ENCODE measurements at regions not wholly inside any gene's neighbourhood (a gene's known extent, or its start where the extent isn't known, plus 50 kb on each side); places are given as distances from the start of the nearest gene placed in this dataset.

DNA sequence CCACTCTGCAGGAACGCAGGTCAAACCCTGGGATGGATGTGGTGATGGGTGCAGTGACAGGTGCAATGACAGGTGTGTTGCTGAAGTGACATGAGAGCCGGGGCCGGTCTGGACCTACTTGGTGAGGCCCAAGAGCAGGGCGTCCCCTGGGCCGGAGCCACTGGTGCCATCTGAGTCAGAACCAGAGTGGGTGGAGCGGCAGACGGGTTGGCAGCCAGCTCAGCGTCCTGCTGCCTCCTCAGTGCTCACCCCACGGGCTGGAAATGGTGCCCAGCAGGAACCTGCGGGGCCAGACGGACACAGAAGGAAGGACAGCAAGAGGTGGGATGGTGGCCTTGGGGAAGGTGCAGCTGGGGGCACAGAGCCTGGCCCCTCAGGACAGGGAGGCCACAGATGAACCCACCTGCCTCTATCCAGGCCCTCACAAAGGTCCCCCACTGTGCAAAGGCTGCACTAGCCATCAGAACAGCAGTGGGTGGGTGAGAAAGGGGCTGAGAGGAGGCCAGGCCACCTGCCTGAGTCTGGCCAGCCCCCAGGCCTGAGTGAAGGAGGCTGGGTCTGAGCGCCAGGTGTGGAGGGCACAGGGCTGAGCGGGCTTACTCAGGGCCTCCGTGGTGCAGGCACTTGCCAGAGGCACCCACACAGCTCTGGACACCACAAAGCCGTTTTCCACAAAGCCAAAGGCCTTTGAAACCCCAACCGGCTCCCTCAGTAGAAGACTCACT is 129.0 kb upstream of the PPP2R2D start:
- no peak for DNase-seq (ENCODE audit: low read depth in 2 of 2)

DNA sequence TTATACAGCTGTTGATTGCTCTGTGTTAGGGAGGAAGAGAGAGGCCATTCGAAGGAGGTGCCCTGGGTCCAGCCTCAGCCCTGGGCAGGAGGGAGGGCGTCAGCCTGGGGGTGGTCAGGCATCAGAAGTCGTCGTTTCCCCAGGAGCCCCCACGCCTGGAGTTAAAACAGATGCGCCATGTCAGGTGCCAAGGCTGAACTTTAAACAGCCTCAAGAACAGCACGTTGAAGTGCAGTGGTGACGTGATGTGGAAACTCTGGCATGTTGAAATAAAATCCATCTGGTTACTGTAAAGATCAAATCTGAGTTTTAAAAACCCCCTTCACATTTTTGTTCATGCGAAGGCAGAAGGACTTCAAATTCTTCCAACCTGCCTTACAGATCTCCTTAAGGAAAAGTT is 128.4 kb upstream of the PPP2R2D start:
- DNase-seq (ENCODE audit: low read depth in 2 of 2): no peak

DNA sequence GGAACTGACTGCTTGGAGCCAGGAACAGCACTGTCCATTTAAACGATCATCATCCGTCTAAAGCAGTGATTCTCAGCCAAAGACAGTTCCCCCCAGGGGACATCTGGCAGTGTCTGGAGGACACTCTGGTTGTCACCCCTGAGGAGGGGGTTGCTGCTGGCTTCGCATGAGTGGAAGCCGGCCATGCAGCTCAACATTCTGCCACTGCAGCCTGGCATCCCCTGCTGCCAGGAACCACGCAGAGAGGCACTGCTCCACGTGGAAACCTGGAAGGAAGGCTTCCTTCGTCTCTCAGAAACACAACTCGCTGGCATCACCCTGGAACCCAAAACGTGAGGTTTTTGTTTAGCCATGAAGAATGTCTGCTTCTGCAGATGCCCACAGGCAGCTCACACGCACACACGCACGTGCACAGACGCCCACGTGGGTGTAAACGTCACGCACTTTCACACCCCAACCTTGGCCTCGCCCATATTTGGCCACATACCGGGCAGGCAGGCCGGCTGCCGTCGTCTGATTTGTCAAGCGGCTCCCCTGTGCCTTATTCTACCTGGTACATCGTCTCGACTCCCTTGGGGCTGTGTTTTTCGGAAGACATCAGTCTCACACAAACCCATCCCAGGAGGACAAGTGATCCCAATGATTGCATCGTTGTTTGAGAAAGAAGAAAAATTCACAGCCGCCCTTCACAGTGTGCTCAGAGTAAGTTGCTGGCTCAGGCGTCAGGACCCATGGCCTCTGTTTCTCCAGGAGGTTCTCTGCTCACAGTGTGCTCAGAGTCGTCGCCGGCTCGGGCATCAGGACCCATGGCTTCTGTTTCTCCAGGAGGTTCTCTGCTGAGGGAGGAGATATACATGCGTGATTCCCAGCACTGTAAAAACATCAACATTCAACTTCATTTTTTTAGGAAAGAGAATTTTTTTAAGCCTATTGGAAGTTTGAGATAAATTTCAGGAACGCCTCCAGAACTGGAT is 127.2 kb upstream of the PPP2R2D start:
- no peak for DNase-seq (ENCODE audit: low read depth in 2 of 2)

DNA sequence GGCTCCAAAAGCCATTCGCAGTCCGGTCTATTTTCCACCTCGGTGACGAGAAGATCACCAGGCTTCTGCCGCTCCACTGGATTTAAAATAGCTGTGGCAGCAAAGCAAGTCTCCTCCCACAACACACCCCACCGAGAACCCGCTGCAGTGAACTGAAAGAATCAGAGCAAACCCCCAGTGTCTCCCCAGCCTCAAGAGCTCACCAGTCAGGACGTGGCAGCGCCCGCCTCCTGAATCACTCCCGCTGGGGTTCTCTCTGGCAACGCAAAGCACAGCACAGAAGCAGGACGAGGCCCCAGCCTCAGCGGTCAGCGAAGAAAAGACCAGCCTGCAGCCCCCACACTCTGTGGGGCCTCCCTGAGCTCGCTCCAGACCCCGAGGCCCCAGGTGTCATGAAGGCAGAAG is 126.1 kb upstream of the PPP2R2D start:
- DNase-seq (ENCODE audit: low read depth in 2 of 2): no peak

DNA sequence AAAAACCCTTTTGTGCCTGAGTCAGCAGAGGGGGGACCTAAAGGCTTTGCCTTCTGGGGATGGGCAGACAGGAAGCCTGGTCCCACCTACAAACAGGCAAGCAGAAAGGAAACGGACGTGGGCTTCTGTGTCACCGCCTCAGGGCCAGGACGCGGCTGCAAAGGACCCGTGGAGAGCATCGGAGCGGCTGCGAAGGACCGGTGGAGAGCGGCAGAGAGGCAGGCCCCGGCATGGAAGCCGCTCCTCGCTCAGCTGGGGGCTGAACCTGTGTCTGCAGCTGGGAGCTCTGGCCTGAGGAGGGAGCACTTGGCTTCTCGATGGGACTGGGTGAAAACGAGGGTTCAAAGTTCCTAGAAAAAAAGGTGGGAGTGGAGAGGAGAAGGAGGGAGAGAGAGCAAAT is 125.4 kb upstream of the PPP2R2D start:
- DNase-seq (ENCODE audit: low read depth in 2 of 2): no peak

DNA sequence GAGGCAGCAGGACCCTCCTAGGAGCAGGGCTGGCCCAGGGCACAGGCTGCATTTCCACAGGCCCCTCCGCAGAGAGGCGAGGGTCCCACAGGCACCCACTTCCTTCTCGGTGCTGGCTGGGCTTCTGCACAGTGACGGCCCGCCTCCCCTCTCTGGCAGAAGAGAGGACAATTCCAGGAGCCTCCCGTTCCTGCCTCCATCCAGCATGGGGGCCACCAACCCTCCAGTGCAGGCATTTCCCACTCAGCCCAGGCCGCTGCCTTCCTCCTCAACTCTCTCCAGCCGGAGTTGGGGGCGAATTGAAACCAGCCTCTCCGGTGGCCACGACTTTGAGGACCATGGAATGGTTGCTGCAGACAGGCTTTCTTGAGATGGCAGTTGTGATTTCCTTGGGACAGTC is 125.0 kb upstream of the PPP2R2D start:
- no peak for DNase-seq (ENCODE audit: low read depth in 2 of 2)

DNA sequence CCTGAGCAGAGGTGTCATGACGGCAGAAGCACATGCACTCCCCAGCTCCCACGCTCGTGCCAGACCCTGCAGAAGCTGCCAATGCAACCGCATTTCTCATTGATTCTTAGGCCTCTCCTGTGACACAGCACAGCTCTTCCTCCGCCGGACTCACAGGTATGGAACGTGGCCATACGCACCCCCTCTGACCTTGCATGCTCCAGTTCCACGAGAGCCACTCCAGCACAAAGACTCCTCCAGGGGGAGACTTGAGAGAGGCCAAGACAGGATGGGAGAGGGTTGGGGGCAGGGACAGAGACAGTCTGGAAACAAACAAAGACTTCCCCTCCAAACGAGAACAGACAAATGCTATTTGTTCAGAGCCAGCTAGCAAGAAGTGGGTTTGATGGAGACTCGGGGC is 124.3 kb upstream of the PPP2R2D start:
- DNase-seq (ENCODE audit: low read depth in 2 of 2): no peak

DNA sequence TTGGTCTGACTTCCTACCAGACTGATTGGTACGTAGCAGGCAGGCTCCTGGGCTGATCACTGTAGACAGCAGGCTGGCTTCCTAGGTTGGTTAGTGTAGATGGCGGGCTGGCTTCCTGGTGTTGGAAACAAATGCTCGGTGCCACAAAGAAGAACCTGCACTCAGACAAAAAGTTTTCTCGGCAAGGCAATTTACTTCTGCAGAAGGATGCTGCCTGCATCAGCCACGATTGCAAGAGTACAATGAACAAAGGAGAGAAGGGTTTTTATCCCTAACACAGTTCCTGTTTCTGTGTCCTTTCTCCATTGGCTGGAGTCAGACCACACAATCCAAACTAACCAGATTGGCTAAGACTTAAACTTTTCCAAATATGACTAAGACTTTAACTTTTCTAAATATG is 123.6 kb upstream of the PPP2R2D start:
- no peak for DNase-seq (ENCODE audit: low read depth in 2 of 2)

DNA sequence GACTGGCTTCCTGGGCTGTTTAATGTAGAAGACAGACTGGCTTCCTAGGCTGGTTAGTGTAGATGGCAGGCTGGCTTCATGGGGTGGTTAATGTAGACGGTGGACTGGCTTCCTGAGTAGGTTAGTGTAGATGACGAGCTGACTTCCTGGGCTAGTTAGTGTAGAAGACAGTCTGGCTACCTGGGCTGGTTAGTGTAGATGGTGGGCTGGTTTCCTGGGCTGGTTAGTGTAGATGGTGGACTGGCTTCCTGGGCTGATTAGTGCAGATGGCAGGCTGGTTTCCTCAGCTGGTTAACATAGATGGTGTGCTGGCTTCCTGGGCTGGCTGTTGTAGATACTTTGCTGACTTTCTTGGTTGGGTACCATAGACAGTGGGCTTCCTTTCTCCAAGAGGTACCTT is 122.9 kb upstream of the PPP2R2D start:
- DNase-seq (ENCODE audit: low read depth in 2 of 2): no peak

DNA sequence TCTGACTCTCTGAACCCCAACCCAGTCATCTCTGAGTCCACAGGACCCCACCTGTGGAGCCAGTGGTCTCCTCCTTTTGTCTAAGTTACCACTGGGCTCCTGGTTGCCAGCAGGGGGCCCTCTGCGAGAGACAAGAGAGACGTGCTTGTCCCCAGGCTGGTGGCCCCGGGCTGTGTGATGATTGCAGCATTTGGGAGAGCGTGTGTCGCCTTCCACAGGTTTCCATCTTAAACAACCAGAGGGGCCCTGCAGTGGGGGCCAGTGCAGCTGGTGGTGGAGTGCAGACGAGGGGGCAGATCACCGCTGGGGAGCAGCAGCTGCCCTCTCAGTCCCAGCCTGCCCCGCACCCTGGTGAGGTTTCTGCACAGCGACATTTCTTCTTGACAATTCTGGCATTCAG is 122.4 kb upstream of the PPP2R2D start:
- DNase-seq (ENCODE audit: low read depth in 2 of 2): no peak

DNA sequence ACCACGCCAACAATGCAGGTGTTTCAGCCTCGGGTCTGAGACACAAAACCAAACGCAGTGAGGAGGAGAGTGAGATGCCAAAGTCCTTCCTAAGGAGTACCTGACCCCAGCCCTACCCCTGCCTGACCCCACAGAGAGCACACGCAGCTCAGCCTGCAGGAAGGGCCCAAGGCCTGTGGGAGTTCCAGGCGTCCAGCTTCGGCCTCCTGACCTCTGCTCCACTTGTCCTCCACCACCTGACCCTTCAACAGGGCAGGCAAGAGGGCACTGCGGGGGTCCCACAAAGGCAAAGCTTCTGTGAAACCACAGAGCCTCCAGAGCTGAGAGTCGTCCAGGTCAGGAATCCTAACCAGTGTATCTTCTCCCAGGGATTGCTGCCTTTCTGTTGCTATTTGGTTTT is 122.0 kb upstream of the PPP2R2D start:
- DNase-seq (ENCODE audit: low read depth in 2 of 2): no peak

DNA sequence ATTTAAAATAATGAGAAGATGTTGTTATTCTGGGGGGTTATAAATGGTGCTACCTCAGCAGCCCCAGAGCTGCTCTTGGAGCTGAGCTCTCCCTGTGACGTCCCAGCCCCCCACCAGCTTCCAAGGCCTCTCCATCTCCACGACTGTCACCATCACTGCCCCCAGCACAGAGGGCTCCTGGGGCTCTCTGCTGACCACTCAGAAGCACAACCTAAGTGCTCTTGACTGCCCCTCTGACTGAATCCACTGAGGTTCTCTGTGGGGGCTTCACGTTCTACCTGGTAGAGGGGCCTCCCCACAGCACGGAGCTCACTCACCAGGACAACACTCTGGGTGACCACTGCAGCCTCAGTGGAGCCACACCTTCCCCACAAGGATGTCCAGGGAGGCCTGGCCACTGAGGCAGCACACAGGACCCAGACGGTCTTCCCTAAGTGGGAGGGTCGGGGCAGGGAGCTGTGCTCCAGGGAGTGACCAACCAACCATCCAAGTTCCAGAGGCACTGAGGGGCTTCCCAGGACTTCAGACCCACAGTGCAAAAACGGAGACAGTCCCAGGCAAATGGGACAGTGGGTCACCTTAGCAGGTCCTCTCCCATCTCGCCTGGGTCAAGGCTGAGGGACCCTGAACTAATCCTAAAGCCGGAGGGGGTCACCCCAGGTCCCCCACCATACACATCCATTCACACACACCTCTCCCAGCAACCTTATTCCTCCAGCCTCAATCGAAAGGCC is 121.0 kb upstream of the PPP2R2D start:
- no peak for DNase-seq (ENCODE audit: low read depth in 2 of 2)

DNA sequence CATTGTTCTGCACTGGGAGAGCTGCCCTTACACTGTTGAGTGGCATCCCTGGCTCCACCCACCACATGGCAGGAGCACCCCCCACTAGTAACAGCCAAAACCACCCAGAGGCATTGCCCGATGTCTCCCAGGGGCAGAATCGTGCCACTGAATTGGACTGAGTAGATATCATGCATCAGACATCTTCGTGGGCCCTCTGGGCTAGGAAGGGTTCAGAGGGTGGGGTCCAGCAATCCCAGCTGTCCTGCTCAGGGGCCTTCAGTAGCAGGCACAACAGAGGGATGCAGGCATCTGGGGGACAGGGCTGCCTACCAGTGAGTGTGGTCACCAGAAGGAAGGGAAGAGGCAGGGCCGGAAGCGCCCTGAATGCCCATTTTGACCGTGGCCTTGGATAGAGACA is 119.7 kb upstream of the PPP2R2D start:
- no peak for DNase-seq (ENCODE audit: low read depth in 2 of 2)

DNA sequence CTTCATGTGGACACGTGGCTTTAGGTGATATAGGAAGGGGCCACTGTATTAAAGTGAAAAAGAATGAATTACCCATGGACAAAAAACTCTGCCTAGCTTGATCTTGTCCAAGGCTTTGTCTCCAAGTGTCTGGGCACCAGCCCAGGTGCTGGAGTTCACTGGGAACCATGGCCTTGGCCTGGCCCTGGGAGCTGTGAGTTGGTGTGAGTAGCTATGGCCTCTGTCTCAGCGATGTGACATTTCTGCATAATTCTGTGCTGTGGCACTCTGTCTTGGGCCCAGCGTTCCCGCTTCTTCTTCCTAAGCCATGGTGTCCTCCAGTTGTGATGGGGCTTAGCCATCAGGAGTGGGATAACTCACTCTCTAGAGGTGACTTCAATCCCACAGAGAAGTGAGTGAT is 119.0 kb upstream of the PPP2R2D start:
- no peak for DNase-seq (ENCODE audit: low read depth in 2 of 2)

DNA sequence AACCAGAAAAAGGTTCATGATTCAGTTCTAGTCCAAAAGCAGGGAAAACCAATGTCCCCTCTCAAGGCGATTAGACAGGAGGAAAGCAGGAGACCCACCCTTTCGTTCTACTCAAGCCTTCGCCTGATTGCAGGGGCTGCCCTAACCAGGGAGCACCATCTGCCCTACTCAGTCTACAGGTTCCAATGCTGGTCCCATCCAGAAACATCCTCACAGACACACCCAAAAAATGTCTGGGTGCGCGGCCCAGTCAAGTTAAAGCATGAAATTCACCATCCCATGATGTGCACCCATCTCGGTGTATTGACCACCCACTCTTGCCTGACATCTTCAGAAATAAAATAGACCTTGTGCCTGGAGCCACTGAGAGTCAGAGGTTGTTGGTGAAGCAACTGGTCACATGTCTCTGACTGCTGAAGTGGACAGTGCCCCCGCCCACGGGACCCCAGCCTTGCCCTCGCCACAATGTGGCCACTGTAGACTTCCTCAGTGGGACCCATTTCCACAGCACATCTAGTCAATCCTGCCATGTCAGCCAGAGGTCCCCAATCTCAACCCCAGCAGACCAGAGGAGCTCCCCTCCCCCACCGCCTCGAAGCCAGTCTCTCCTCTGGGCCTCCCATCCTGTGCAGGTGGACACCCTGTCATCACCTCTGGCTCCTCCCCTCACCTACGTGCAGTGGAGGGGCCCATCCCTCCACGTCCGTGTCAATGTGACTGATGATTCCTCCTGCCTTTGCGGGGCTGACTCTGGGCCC is 116.3 kb upstream of the PPP2R2D start:
- no peak for DNase-seq (ENCODE audit: low read depth in 2 of 2)

DNA sequence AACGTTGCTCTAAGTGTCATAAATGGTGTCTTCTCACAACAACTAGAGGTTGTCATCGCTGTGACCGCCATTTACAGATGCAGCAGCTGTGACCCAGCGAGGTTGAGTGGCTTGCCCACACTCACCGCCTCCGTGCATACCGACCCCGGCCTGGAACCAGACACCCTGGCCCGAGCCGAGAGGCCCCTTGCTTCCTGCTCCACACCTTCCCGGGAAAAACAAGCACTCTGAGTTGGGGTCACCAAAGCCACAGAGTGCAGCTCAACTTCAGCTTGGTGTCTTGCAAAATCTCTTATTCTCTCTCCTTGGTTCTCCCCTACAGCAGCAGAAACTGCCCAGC is 115.7 kb upstream of the PPP2R2D start:
- DNase-seq (ENCODE audit: low read depth in 2 of 2): no peak

DNA sequence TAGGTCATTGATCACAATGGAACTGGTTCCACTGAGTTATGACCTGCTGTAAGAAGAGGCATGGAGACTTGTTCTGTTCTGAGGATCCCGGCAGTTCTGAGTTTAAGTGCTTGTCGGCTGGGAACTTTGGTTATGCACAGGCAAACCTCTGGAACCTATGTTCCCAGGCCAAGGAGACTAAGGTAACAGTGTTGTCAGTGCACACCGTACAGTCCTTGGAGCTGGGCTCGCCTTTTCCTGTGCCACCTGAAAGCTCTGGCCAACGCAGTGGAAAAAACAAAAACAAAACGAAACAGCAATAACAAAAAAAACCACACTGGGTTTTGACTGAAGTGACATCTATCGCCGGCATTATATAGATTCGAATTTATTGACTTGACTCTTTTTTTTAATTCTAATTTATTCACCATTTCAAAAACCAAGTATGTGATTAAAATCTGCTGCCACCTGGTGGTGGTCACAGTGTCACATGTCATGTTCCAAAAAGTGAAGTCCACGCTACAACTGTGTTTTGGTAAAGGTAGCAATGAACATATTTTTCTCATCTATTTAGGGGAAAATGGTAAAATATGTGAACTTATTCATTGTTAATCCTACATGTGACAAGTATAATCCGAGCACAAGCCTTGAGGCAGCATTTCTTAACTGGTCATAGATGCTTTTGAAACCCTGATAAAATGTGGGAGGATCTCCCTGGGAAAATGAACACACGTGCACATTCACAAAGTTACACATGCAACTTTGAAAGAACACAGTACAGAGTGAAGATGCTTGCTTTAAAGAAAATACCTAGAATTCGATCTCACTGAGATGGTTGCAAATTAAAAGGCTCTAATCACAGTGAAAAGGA is 113.8 kb upstream of the PPP2R2D start:
- DNase-seq (ENCODE audit: low read depth in 2 of 2): peak; percentile 8 to 11

DNA sequence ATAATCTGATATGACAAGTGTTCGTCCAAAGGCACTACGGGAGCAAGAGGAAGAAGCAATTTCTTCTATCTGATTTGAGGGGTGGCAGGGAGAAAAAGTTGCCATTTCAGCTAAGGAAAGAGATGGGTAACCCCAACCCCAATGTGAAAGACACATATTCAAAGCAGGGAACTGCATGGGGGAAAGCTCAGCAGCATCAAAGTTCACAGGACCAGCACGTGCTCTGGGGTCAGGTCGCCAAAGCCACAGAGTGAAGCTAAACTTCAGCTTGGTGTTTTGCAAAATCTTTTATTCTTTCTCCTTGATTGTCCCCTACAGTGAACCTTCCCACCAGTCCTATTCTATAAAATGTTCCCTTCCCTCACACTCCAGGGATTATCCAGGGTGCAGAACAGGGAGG is 112.8 kb upstream of the PPP2R2D start:
- DNase-seq (ENCODE audit: low read depth in 2 of 2): no peak

DNA sequence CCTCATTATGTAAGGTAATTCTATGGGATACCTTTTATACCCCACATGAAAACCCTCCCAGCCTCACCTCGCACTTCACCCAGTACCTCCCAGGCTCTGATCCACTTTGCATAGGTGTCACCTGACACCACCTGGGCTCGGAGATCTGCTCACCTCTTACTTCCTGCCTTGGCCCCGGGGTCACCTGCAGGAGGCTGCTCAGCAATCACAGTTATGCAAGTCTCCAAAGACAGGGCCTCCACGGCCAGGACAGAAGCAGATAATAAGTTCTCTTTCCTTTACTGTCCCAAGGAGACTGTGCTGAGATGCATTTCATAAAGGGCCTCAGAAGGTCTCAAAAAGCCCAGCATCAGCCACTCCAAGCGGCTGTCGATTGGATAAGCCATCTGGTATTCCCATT is 112.4 kb upstream of the PPP2R2D start:
- no peak for DNase-seq (ENCODE audit: low read depth in 2 of 2)

DNA sequence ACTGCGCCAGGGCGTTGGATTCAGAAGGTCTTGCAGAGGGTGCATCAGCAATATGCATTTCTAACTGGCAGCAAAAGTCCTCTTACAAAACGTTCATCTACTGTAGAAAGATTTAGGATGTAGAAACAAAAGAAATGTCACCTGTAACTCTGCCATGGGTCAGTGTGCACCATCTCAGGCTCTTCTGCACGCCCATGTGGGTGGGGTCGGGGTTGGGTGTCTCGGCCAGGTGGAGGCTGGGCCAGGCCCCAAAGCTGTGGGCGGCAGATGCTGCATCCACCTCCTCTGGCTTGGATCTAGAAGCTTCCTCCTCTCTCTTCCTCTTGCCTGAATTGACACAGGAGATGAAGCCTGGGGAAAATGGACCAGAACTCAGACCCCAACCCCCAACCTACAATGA is 111.3 kb upstream of the PPP2R2D start:
- no peak for DNase-seq (ENCODE audit: low read depth in 2 of 2)

DNA sequence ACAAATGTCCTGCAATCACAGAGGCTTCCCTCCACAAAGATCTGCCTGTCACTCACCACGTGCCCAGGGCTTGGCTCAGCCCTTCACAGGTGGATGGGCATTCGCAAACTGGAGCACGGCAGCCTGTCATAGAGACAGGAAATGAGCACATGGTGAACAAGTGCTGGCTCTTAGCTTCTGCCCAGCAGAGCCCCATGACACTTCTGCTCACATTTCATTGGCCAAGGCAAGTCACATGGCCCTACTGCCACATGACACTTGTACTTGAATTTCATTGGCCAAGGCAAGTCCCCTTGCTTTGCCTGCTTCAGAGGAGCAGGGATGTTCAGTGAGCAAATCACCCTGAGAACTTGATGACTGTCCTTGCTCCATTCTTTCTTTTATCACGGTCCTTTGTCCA is 110.8 kb upstream of the PPP2R2D start:
- peak; percentile 3 to 30 for DNase-seq (ENCODE audit: low read depth in 2 of 2)
